Skeletal muscle tissue (tissue), 3 donors: ENCODE measurements at regions not wholly inside any gene's neighbourhood (a gene's known extent, or its start where the extent isn't known, plus 50 kb on each side); places are given as distances from the start of the nearest gene placed in this dataset.

Experiments used
- H3K27ac ChIP-seq: one replicate; pipeline ENCODE4 v1.7.0; 2013; ENCODE audit warnings: mild to moderate bottlenecking, low read depth, low read length, inconsistent platforms
- H3K27me3 ChIP-seq, 3 donors: one replicate each; pipeline ENCODE4 v1.7.0; 2013; ENCODE audit warnings: low read length in 3 of 3; ENCODE audit not compliant: control insufficient read depth in 3 of 3, insufficient read depth in 3 of 3
- H3K36me3 ChIP-seq, 3 donors: one replicate each; pipeline ENCODE4 v1.7.0; 2013; ENCODE audit warnings: low read length in 3 of 3; ENCODE audit not compliant: control insufficient read depth in 3 of 3, insufficient read depth in 3 of 3
- H3K4me1 ChIP-seq, 3 donors: one replicate each; pipeline ENCODE4 v1.7.0; 2013; ENCODE audit warnings: low read length in 3 of 3, mild to moderate bottlenecking in 3 of 3; ENCODE audit not compliant: control insufficient read depth in 3 of 3, insufficient read depth in 3 of 3
- H3K4me3 ChIP-seq, 3 donors: one replicate each; pipeline ENCODE4 v1.7.0; 2013; ENCODE audit warnings: low read length in 3 of 3
- H3K9ac ChIP-seq, 3 donors: one replicate each; pipeline ENCODE4 v1.7.0; 2013; ENCODE audit warnings: low read length in 3 of 3, mild to moderate bottlenecking in 3 of 3, moderate library complexity in 2 of 3, low read depth in 1 of 3
- H3K9me3 ChIP-seq, 3 donors: one replicate each; pipeline ENCODE4 v1.7.0; 2013; ENCODE audit warnings: low read length in 3 of 3; ENCODE audit not compliant: control insufficient read depth in 3 of 3
- donor health status: Osteomylitis.

- H3K36me3 ChIP-seq, result peaks cover 20 to 33% (median 21%) of the 10 kb centered on the region in 3 donors
- H3K4me1 ChIP-seq, result peaks cover 27 to 31% (median 29%) of the 10 kb centered on the region in 3 donors
- H3K27me3 ChIP-seq, result no peaks in the 10 kb centered on the region
- H3K9me3 ChIP-seq, result no peaks in the 10 kb centered on the region
- H3K27ac ChIP-seq, result peak overlapping the region; percentile 91
- H3K9ac ChIP-seq, result peak overlapping the region in 1 of 3 donors; percentile 40
- no peak overlapping the region for H3K4me3 ChIP-seq
These were observed 125.4 kb downstream of the RFLNA start for GRCh38 chr12:124420041-124420995.

GRCh38 chr12:124419292-124420040 is 124.6 kb downstream of the RFLNA start:
- peaks cover 27 to 31% (median 29%) of the 10 kb centered on the region in 3 donors for H3K4me1 ChIP-seq
- no peak overlapping the region for H3K27ac ChIP-seq

GRCh38 chr12:124418791-124419190 is 123.9 kb downstream of the RFLNA start:
- Histone ChIP-seq H3K9ac (no peak overlapping the region), H3K36me3 (peaks cover 20 to 26% (median 21%) of the 10 kb centered on the region in 3 donors), H3K27me3 (no peaks in the 10 kb centered on the region), H3K4me1 (peaks cover 22 to 35% (median 27%) of the 10 kb centered on the region in 3 donors), H3K9me3 (no peaks in the 10 kb centered on the region), H3K4me3 (no peak overlapping the region), H3K27ac (no peak overlapping the region)

More at GRCh38 chr12:124419292-124420040, 124.6 kb downstream of the RFLNA start:
- Histone ChIP-seq H3K9ac (no peak overlapping the region), H3K36me3 (peaks cover 20 to 29% (median 21%) of the 10 kb centered on the region in 3 donors), H3K9me3 (no peaks in the 10 kb centered on the region), H3K4me3 (no peak overlapping the region), H3K27me3 (no peaks in the 10 kb centered on the region)

- H3K9ac ChIP-seq, result no peak overlapping the region
- no peaks in the 10 kb centered on the region for H3K27me3 ChIP-seq
- H3K4me1 ChIP-seq, result peaks cover 20 to 34% (median 25%) of the 10 kb centered on the region in 3 donors
- H3K4me3 ChIP-seq, result no peak overlapping the region
- H3K27ac ChIP-seq, result no peak overlapping the region
- H3K9me3 ChIP-seq, result no peaks in the 10 kb centered on the region
- H3K36me3 ChIP-seq, result peaks cover 20 to 26% (median 21%) of the 10 kb centered on the region in 3 donors
These were observed 123.3 kb downstream of the RFLNA start for GRCh38 chr12:124418156-124418555.

- H3K27ac ChIP-seq, result no peak overlapping the region
- no peak overlapping the region for H3K9ac ChIP-seq
- no peaks in the 10 kb centered on the region for H3K27me3 ChIP-seq
- no peaks in the 10 kb centered on the region for H3K9me3 ChIP-seq
- peaks cover 21 to 22% (median 22%) of the 10 kb centered on the region in 3 donors for H3K36me3 ChIP-seq
- H3K4me3 ChIP-seq, result no peak overlapping the region
- H3K4me1 ChIP-seq, result peaks cover 23 to 34% (median 28%) of the 10 kb centered on the region in 3 donors
These were observed 121.9 kb downstream of the RFLNA start for GRCh38 chr12:124416516-124417395.

GRCh38 chr12:124415064-124415463 is 120.2 kb downstream of the RFLNA start:
- Histone ChIP-seq H3K4me3 (no peak overlapping the region), H3K36me3 (peaks cover 16 to 18% (median 17%) of the 10 kb centered on the region in 3 donors), H3K27me3 (no peaks in the 10 kb centered on the region), H3K9me3 (no peaks in the 10 kb centered on the region), H3K9ac (no peak overlapping the region), H3K27ac (no peak overlapping the region), H3K4me1 (peaks cover 35 to 41% (median 36%) of the 10 kb centered on the region in 3 donors)

GRCh38 chr12:124413915-124414314 is 119.0 kb downstream of the RFLNA start:
- H3K27ac ChIP-seq, result no peak overlapping the region
- peaks cover 10 to 13% (median 13%) of the 10 kb centered on the region in 3 donors for H3K36me3 ChIP-seq
- peaks cover 38 to 52% (median 46%) of the 10 kb centered on the region in 3 donors for H3K4me1 ChIP-seq
- H3K27me3 ChIP-seq, result no peaks in the 10 kb centered on the region
- H3K9me3 ChIP-seq, result no peaks in the 10 kb centered on the region
- peak overlapping the region in 1 of 3 donors; percentile 16 for H3K9ac ChIP-seq
- no peak overlapping the region for H3K4me3 ChIP-seq

GRCh38 chr12:124413401-124413800 is 118.5 kb downstream of the RFLNA start:
- Histone ChIP-seq H3K27ac (no peak overlapping the region), H3K9me3 (no peaks in the 10 kb centered on the region), H3K27me3 (no peaks in the 10 kb centered on the region), H3K9ac (peak overlapping the region in 1 of 3 donors; percentile 8), H3K4me3 (no peak overlapping the region), H3K36me3 (peaks cover 10 to 11% (median 11%) of the 10 kb centered on the region in 3 donors), H3K4me1 (peaks cover 38 to 57% (median 49%) of the 10 kb centered on the region in 3 donors)

GRCh38 chr12:124412646-124413015 is 117.7 kb downstream of the RFLNA start:
- Histone ChIP-seq H3K4me3 (no peak overlapping the region), H3K27ac (peak overlapping the region; percentile 82), H3K9me3 (no peaks in the 10 kb centered on the region), H3K27me3 (no peaks in the 10 kb centered on the region), H3K9ac (no peak overlapping the region), H3K4me1 (peaks cover 38 to 60% (median 49%) of the 10 kb centered on the region in 3 donors), H3K36me3 (peaks cover 7 to 11% (median 7%) of the 10 kb centered on the region in 3 donors)
